Loucy (cell line): ENCODE measurements at regions not wholly inside any gene's neighbourhood (a gene's known extent, or its start where the extent isn't known, plus 50 kb on each side); places are given as distances from the start of the nearest gene placed in this dataset.

Experiments
- H2AFZ ChIP-seq: fragments of 200-600 bp; sonication (generic); 2 replicates; pipeline ENCODE4 v1.6.0; 2016; ENCODE audit warnings: antibody characterized with exemption, mild to moderate bottlenecking, low read length, moderate library complexity
- H3F3A ChIP-seq: fragments of 200-600 bp; 2 replicates; pipeline ENCODE4 v1.6.0; 2016; ENCODE audit warnings: antibody characterized with exemption, low read depth, mild to moderate bottlenecking
- H3K27me3 ChIP-seq: fragments of 200-600 bp; sonication (generic); 2 replicates; pipeline ENCODE4 v1.6.1; 2014; ENCODE audit warnings: low read length, mild to moderate bottlenecking; ENCODE audit not compliant: insufficient read depth, poor library complexity, severe bottlenecking
- H3K36me3 ChIP-seq: fragments of 200-600 bp; sonication (generic); 2 replicates; pipeline ENCODE4 v1.6.1; 2016; ENCODE audit warnings: low read length; ENCODE audit not compliant: insufficient read depth
- H3K4me1 ChIP-seq: fragments of 200-600 bp; sonication (generic); 2 replicates; pipeline ENCODE4 v1.5.1; 2014; ENCODE audit warnings: low read length, mild to moderate bottlenecking; ENCODE audit not compliant: insufficient read depth, poor library complexity, severe bottlenecking
- H3K4me2 ChIP-seq: fragments of 200-600 bp; sonication (generic); 2 replicates; pipeline ENCODE4 v1.6.0; 2014; ENCODE audit warnings: antibody characterized with exemption, low read length, low read depth, mild to moderate bottlenecking; ENCODE audit not compliant: poor library complexity, severe bottlenecking
- H3K4me3 ChIP-seq: fragments of 200-600 bp; sonication (generic); 2 replicates; pipeline ENCODE4 v1.5.1; 2014; ENCODE audit warnings: low read length, mild to moderate bottlenecking, mixed read lengths; ENCODE audit not compliant: poor library complexity, severe bottlenecking
- H3K79me2 ChIP-seq: fragments of 200-600 bp; sonication (generic); 2 replicates; pipeline ENCODE4 v1.6.1; 2014; ENCODE audit warnings: low read length; ENCODE audit not compliant: insufficient read depth
- H3K9ac ChIP-seq: fragments of 200-600 bp; sonication (generic); 2 replicates; pipeline ENCODE4 v1.6.0; 2014; ENCODE audit warnings: mild to moderate bottlenecking, low read depth, low read length, moderate library complexity; ENCODE audit not compliant: poor library complexity, severe bottlenecking
- H3K9me2 ChIP-seq: fragments of 200-600 bp; sonication (generic); replicated peaks from 2 replicates; pipeline ENCODE4 v1.6.1; 2016; ENCODE audit warnings: low read depth, low read length, mixed read lengths
- H3K9me3 ChIP-seq: fragments of 200-600 bp; sonication (generic); 2 replicates; pipeline ENCODE4 v1.6.1; 2014; ENCODE audit warnings: mild to moderate bottlenecking, antibody characterized with exemption, low read length, low read depth; ENCODE audit not compliant: insufficient read depth
- H4K20me1 ChIP-seq: fragments of 200-600 bp; sonication (generic); 2 replicates; pipeline ENCODE4 v1.6.0; 2014; ENCODE audit warnings: antibody characterized with exemption, low read length, mild to moderate bottlenecking; ENCODE audit not compliant: insufficient read depth, poor library complexity, severe bottlenecking
- EZH2phosphoT487 ChIP-seq: fragments of 200-600 bp; IDR thresholded peaks from 2 replicates; pipeline ENCODE4 v1.6.1; 2018; ENCODE audit warnings: antibody characterized with exemption, mild to moderate bottlenecking, moderate library complexity, borderline replicate concordance
- TF ChIP-seq, protein P1 (sequence below): fragments of 200-600 bp; sonication (generic); conservative IDR thresholded peaks from 2 replicates; pipeline ENCODE4 v1.5.1; 2014; ENCODE audit warnings: mild to moderate bottlenecking, antibody characterized with exemption, low read length

DNA sequence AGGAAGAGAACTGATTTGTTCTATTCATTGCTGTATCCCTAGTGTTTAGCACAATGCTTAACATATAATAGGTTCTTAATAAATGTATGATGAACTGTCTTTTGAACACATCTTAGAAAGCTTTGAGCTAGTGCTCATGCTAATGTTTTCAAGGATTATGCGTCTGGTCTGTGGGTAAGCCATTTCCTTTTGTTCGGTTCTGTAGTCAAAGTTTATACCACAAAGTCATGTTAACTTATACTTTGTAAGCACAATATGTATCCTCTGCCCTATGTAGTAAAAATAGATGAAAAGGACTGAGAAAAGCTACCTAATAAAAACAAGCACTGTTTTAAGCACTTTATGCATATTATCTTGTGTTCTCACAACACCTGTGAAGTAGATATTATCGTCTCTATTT lies 301.9 kb downstream of the GLUD2 start:
- no peak overlapping the region for H2AFZ ChIP-seq
- TF ChIP-seq EZH2phosphoT487 = no peak
- TF ChIP-seq, protein P1, sequence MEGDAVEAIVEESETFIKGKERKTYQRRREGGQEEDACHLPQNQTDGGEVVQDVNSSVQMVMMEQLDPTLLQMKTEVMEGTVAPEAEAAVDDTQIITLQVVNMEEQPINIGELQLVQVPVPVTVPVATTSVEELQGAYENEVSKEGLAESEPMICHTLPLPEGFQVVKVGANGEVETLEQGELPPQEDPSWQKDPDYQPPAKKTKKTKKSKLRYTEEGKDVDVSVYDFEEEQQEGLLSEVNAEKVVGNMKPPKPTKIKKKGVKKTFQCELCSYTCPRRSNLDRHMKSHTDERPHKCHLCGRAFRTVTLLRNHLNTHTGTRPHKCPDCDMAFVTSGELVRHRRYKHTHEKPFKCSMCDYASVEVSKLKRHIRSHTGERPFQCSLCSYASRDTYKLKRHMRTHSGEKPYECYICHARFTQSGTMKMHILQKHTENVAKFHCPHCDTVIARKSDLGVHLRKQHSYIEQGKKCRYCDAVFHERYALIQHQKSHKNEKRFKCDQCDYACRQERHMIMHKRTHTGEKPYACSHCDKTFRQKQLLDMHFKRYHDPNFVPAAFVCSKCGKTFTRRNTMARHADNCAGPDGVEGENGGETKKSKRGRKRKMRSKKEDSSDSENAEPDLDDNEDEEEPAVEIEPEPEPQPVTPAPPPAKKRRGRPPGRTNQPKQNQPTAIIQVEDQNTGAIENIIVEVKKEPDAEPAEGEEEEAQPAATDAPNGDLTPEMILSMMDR = no peak
- no peak overlapping the region for H3K4me2 ChIP-seq
- no peaks in the 10 kb centered on the region for H3K9me3 ChIP-seq
- no peaks in the 10 kb centered on the region for H4K20me1 ChIP-seq
- no peak overlapping the region for H3K9ac ChIP-seq
- H3K27me3 ChIP-seq = no peaks in the 10 kb centered on the region
- H3K36me3 ChIP-seq = no peaks in the 10 kb centered on the region
- H3F3A ChIP-seq = no peaks in the 10 kb centered on the region
- no peaks in the 10 kb centered on the region for H3K9me2 ChIP-seq
- H3K4me1 ChIP-seq = no peaks in the 10 kb centered on the region
- H3K79me2 ChIP-seq = no peaks in the 10 kb centered on the region
- no peak overlapping the region for H3K4me3 ChIP-seq

DNA sequence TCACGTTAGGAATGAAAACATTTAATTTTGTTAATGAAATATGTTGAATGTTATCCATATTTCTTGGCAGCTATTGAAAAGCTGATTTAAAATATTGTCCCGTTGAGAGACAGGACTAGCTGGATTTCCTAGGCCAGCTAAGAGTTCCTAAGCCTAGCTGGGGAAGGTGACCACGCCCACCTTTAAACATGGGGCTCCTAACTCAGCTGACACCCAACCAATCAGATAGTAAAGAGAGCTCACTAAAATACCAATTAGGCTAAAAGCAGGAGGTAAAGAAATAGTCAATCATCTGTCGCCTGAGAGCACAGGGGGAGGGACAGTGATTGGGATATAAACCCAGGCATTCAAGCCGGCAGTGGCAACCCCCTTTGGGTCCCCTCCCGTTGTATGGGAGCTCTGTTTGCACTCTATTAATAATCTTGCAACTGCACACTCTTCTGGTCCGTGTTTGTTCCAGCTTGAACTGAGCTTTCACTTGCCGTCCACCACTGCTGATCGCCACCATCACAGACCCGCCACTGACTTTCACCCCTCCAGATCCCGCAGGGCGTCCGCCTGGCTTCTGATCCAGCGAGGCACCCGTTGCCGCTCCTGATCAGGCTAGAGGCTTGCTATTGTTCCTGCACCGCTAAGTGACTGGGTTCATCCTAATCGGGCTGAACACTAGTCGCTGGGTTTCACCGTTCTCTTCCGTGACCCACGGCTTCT lies 308.9 kb downstream of the GLUD2 start:
- Histone ChIP-seq H3K9ac (no peak overlapping the region), H3K36me3 (no peaks in the 10 kb centered on the region), H2AFZ (no peak overlapping the region), H3K4me2 (no peak overlapping the region), H3K9me2 (no peaks in the 10 kb centered on the region), H3K27me3 (no peaks in the 10 kb centered on the region), H3K4me3 (no peak overlapping the region), H3K79me2 (no peaks in the 10 kb centered on the region), H3F3A (no peaks in the 10 kb centered on the region), H4K20me1 (no peaks in the 10 kb centered on the region), H3K9me3 (no peaks in the 10 kb centered on the region), H3K4me1 (no peaks in the 10 kb centered on the region)
- TF ChIP-seq, protein P1 = no peak
- no peak for TF ChIP-seq EZH2phosphoT487

DNA sequence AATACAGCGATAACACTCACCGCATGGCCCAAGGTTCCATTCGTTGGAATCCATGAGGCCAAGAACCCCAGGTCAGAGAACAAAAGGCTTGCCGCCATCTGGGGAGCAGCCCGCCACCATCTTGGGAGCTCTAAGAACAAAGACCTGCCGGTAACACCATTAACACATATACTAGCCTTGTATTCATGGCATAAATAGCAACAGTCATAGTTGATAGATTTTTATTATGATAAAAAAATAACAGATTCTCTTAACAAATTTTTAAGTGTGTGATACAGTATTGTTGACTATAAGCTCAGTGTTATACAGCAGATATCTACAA lies 309.4 kb downstream of the GLUD2 start:
- no peaks in the 10 kb centered on the region for H4K20me1 ChIP-seq
- no peaks in the 10 kb centered on the region for H3K4me1 ChIP-seq
- no peak overlapping the region for H3K9ac ChIP-seq
- TF ChIP-seq, protein P1 = no peak
- H3K4me2 ChIP-seq = no peak overlapping the region
- no peaks in the 10 kb centered on the region for H3K79me2 ChIP-seq
- no peaks in the 10 kb centered on the region for H3F3A ChIP-seq
- H2AFZ ChIP-seq = no peak overlapping the region
- H3K9me3 ChIP-seq = no peaks in the 10 kb centered on the region
- no peaks in the 10 kb centered on the region for H3K36me3 ChIP-seq
- no peaks in the 10 kb centered on the region for H3K9me2 ChIP-seq
- no peaks in the 10 kb centered on the region for H3K27me3 ChIP-seq
- H3K4me3 ChIP-seq = no peak overlapping the region
